ENCODE measurements at regions not wholly inside any gene's neighbourhood (a gene's known extent, or its start where the extent isn't known, plus 50 kb on each side); places are given as distances from the start of the nearest gene placed in this dataset.
"Not testable (repeated sequence)": the region's sequence is repeated elsewhere in the genome, so short reads cannot be mapped to it uniquely, and the experiment has no call there.

GRCh38 chr9:42656789-42657188 lies 473.3 kb downstream of the SPATA31A6 start:
- DNase-seq (ENCODE audit: low spot score); in situ Hi-C loops (cut with MboI; ENCODE audit: low sequenced_read_pairs, unreplicated experiment): not testable (repeated sequence)

- DNase-seq (ENCODE audit: low spot score); in situ Hi-C loops (cut with MboI; ENCODE audit: low sequenced_read_pairs, unreplicated experiment): not testable (repeated sequence)
Observed at GRCh38 chr9:42657496-42657895, 474.0 kb downstream of the SPATA31A6 start.

- DNase-seq (ENCODE audit: low spot score); in situ Hi-C loops (cut with MboI; ENCODE audit: low sequenced_read_pairs, unreplicated experiment): not testable (repeated sequence)
Observed at GRCh38 chr9:42697146-42697545, 513.7 kb downstream of the SPATA31A6 start.

- DNase-seq (ENCODE audit: low spot score); in situ Hi-C loops (cut with MboI; ENCODE audit: low sequenced_read_pairs, unreplicated experiment): not testable (repeated sequence)
Observed at GRCh38 chr9:42702890-42703289, 519.4 kb downstream of the SPATA31A6 start.

- in situ Hi-C loops (cut with MboI; ENCODE audit: low sequenced_read_pairs, unreplicated experiment); DNase-seq (ENCODE audit: low spot score): not testable (repeated sequence)
Observed at GRCh38 chr9:42724841-42725835, 541.7 kb downstream of the SPATA31A6 start.

- TF ChIP-seq CTCF (IDR thresholded peaks at IDR 0.05; ENCODE audit: borderline replicate concordance, control extremely low read depth, extremely low read depth, insufficient read depth, missing control alignments) = peak; percentile 70
- in situ Hi-C loops (cut with MboI; ENCODE audit: low sequenced_read_pairs, unreplicated experiment) = not testable (repeated sequence)
- DNase-seq (ENCODE audit: low spot score) = peak; percentile 82
Observed at GRCh38 chr9:42743030-42743814, 559.8 kb downstream of the SPATA31A6 start.

- DNase-seq (ENCODE audit: low spot score); in situ Hi-C loops (cut with MboI; ENCODE audit: low sequenced_read_pairs, unreplicated experiment): not testable (repeated sequence)
Observed at GRCh38 chr9:42757251-42757650, 573.8 kb downstream of the SPATA31A6 start.

- in situ Hi-C loops (cut with MboI; ENCODE audit: low sequenced_read_pairs, unreplicated experiment); DNase-seq (ENCODE audit: low spot score): not testable (repeated sequence)
Observed at GRCh38 chr9:42759320-42759719, 575.9 kb downstream of the SPATA31A6 start.

GRCh38 chr9:42782201-42782600 lies 598.7 kb downstream of the SPATA31A6 start:
- DNase-seq (ENCODE audit: low spot score); in situ Hi-C loops (cut with MboI; ENCODE audit: low sequenced_read_pairs, unreplicated experiment): not testable (repeated sequence)

- in situ Hi-C loops (cut with MboI; ENCODE audit: low sequenced_read_pairs, unreplicated experiment); DNase-seq (ENCODE audit: low spot score): not testable (repeated sequence)
Observed at GRCh38 chr9:42792725-42793124, 609.3 kb downstream of the SPATA31A6 start.

- in situ Hi-C loops (cut with MboI; ENCODE audit: low sequenced_read_pairs, unreplicated experiment); DNase-seq (ENCODE audit: low spot score): not testable (repeated sequence)
Observed at GRCh38 chr9:42798571-42798970, 615.1 kb downstream of the SPATA31A6 start.

- in situ Hi-C loops (cut with MboI; ENCODE audit: low sequenced_read_pairs, unreplicated experiment); DNase-seq (ENCODE audit: low spot score): not testable (repeated sequence)
Observed at GRCh38 chr9:42802716-42803115, 619.3 kb downstream of the SPATA31A6 start.

GRCh38 chr9:42806674-42807073 lies 623.2 kb downstream of the SPATA31A6 start:
- in situ Hi-C loops (cut with MboI; ENCODE audit: low sequenced_read_pairs, unreplicated experiment); DNase-seq (ENCODE audit: low spot score): not testable (repeated sequence)

GRCh38 chr9:42821468-42821867 lies 638.0 kb downstream of the SPATA31A6 start:
- DNase-seq (ENCODE audit: low spot score); in situ Hi-C loops (cut with MboI; ENCODE audit: low sequenced_read_pairs, unreplicated experiment): not testable (repeated sequence)

GRCh38 chr9:42848156-42848555 lies 664.7 kb downstream of the SPATA31A6 start:
- in situ Hi-C loops (cut with MboI; ENCODE audit: low sequenced_read_pairs, unreplicated experiment); DNase-seq (ENCODE audit: low spot score): not testable (repeated sequence)

- DNase-seq (ENCODE audit: low spot score); in situ Hi-C loops (cut with MboI; ENCODE audit: low sequenced_read_pairs, unreplicated experiment): not testable (repeated sequence)
Observed at GRCh38 chr9:42850896-42851693, 667.6 kb downstream of the SPATA31A6 start.

- DNase-seq (ENCODE audit: low spot score); in situ Hi-C loops (cut with MboI; ENCODE audit: low sequenced_read_pairs, unreplicated experiment): not testable (repeated sequence)
Observed at GRCh38 chr9:42851701-42852100, 668.2 kb downstream of the SPATA31A6 start.

Measured in GM13976 (cell line).